MCF 10A (cell line): ENCODE measurements at regions not wholly inside any gene's neighbourhood (a gene's known extent, or its start where the extent isn't known, plus 50 kb on each side); places are given as distances from the start of the nearest gene placed in this dataset.

Source experiments
- BruUV-seq: library from RNA; stranded (reverse); fragments of 400-500 nt; replicated peaks from 2 replicates; lab custom pipeline; 2021; lab: Mats Ljungman, UMichigan
- CTCF ChIA-PET: fragments of 300-600 bp; sonication (Branson Sonifier 250); formaldehyde crosslinking; extraction: SDS; loops from one replicate; lab custom pipeline; 2021; ENCODE audit warnings: antibody characterized with exemption, inconsistent platforms; lab: Yijun Ruan, JAX
- POLR2A ChIA-PET: fragments of 300-600, 350-650 bp; sonication (Branson Sonifier 250); formaldehyde crosslinking; extraction: SDS; loops from one replicate; lab custom pipeline; 2020; ENCODE audit warnings: antibody characterized with exemption, inconsistent platforms; lab: Yijun Ruan, JAX
- DNase-seq: peaks from one replicate; pipeline ENCODE4 v3.0.0-alpha.2; 2018; ENCODE audit not compliant: unreplicated experiment
- H3K27ac Mint-ChIP-seq: one replicate; pipeline ENCODE4 v1.8.0; 2022; ENCODE audit warnings: mild to moderate bottlenecking, low read depth, mixed read lengths; ENCODE audit not compliant: unreplicated experiment
- H3K27me3 Mint-ChIP-seq: one replicate; pipeline ENCODE4 v1.8.0; 2022; ENCODE audit warnings: mixed read lengths; ENCODE audit not compliant: insufficient read depth, unreplicated experiment
- H3K36me3 Mint-ChIP-seq: one replicate; pipeline ENCODE4 v1.8.0; 2022; ENCODE audit warnings: mild to moderate bottlenecking, moderate library complexity, mixed read lengths; ENCODE audit not compliant: insufficient read depth, unreplicated experiment
- H3K4me1 Mint-ChIP-seq: one replicate; pipeline ENCODE4 v1.8.0; 2022; ENCODE audit warnings: mixed read lengths; ENCODE audit not compliant: insufficient read depth, unreplicated experiment
- H3K4me3 Mint-ChIP-seq: one replicate; pipeline ENCODE4 v1.8.0; 2022; ENCODE audit warnings: mild to moderate bottlenecking, moderate library complexity, mixed read lengths; ENCODE audit not compliant: unreplicated experiment
- H3K9me3 Mint-ChIP-seq: one replicate; pipeline ENCODE4 v1.8.0; 2022; ENCODE audit warnings: mixed read lengths; ENCODE audit not compliant: unreplicated experiment
- CTCF ChIP-seq: fragments of 200-600 bp; IDR thresholded peaks from one replicate; pipeline ENCODE4 v1.8.0; 2022; ENCODE audit warnings: antibody characterized with exemption, mild to moderate bottlenecking; ENCODE audit not compliant: unreplicated experiment
- intact Hi-C: fragments of 100-400 bp; cut with micrococcal nuclease; formaldehyde crosslinking; loops from 2 replicates; pipeline ENCODE4 v1.14.1; 2022

DNA sequence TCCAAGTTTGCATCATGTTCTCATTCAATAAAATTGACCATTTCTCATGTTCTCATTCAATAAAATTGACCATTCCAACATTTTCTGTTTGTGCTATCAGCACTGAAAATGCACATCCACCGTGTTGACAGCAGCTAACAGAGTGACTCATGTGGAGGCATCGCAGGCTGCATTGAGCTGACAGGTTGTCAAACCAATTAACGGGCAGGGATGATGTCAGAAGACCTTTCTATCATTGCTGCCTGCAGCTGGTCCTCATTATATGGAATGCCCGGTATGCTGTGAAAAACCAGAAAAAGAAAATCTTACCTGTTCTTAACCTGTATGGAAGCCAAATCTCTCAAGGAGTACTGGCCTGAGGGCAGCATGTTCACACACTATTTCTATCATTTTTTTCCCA is 202.0 kb downstream of the SMIM20 start:
- no peak overlapping the region for H3K27ac Mint-ChIP-seq
- peaks cover 24% of the 10 kb centered on the region for H3K9me3 Mint-ChIP-seq
- POLR2A ChIA-PET = interaction anchor here (0.6 to 3.2 kb wide), 5 partner anchors 12 to 203 kb away, joined by 3 to 14 read pairs (median 4); no protein-coding TSS in a partner anchor
- TF ChIP-seq CTCF = no peak
- H3K4me3 Mint-ChIP-seq = no peak overlapping the region
- no peak for DNase-seq
- intact Hi-C loops = no loop called here
- no TSS peak for BruUV-seq
- H3K27me3 Mint-ChIP-seq = no peaks in the 10 kb centered on the region
- H3K4me1 Mint-ChIP-seq = peaks cover 14% of the 10 kb centered on the region
- no peaks in the 10 kb centered on the region for H3K36me3 Mint-ChIP-seq
- CTCF ChIA-PET = interaction anchor here (0.7 to 1.1 kb wide), 3 partner anchors 13 to 18 kb away, joined by 3 read pairs; no protein-coding TSS in a partner anchor

DNA sequence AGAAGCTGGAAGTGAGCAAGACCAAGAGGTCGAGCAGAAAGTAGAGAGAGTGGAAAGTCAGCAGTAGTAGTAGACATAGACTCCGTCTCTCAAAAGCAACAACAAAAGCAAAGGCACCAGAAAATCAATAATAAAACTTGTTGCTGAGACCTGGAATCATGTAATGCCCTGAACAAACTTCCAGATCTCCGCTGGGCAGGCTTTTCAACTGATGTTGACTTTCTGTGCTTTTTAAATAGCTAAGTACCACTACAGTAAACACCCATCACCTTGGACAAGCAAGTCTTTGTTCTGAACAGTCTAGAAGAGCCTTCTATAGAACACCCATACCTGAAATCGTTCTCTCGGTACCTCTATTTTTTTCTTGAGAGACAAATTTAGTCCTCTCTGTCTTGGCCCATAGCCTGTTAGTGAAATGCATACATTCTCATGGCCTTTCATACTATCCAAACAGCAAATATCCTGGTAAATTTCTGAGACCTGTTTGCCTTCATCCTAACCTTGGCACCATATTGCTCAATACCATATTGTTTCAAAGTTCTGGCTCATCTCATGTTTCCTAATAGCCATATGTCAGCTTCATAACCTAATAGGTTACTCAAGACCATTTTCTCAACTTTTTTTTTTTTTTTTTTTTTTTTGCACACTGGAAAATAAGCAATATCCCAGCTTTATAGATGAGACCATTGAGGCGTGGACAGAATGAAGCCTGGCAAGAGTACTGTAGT is 200.6 kb upstream of the RBPJ start:
- Mint-ChIP-seq H3K9me3 (peaks cover 7% of the 10 kb centered on the region), H3K27ac (no peak overlapping the region), H3K4me3 (no peak overlapping the region), H3K27me3 (no peaks in the 10 kb centered on the region), H3K36me3 (no peaks in the 10 kb centered on the region), H3K4me1 (peaks cover 14% of the 10 kb centered on the region)
- intact Hi-C loops = no loop called here
- CTCF ChIA-PET = interaction anchor here (0.6 to 2.6 kb wide), 8 partner anchors 8 to 467 kb away, joined by 3 to 15 read pairs (median 4); no protein-coding TSS in a partner anchor
- TF ChIP-seq CTCF = no peak
- POLR2A ChIA-PET = interaction anchor here (0.8 to 2.3 kb wide), 6 partner anchors 8 to 199 kb away, joined by 3 to 7 read pairs (median 4); no protein-coding TSS in a partner anchor
- no TSS peak for BruUV-seq
- DNase-seq = peak; percentile 66

DNA sequence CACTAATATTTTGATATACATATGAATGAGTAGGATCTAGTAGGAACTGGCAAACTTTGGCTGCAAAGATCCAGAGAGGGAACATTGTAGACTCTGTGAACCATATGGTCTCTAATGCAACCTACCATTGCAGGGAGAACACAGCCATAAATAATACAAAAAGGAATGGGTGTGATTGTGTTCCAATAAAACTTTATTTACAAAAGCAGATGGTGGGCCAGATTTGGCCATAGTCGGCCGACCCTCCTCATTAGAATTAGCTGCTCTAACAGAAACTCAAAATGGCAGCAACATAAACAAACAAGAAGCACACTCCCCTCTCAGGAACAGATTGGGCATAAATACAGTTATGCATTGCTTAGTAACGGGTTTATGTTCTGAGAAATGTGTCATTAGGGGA is 198.1 kb upstream of the RBPJ start:
- no peak overlapping the region for H3K27ac Mint-ChIP-seq
- ChIA-PET CTCF (interaction anchor here (1.1 to 1.6 kb wide), 2 partner anchors 40 to 113 kb away, joined by 3 to 4 read pairs; no protein-coding TSS in a partner anchor), POLR2A (interaction anchor here (1.5 kb wide), 1 partner anchor 196 kb away, joined by 5 read pairs; no protein-coding TSS in a partner anchor)
- DNase-seq = no peak
- intact Hi-C loops = no loop called here
- no peaks in the 10 kb centered on the region for H3K27me3 Mint-ChIP-seq
- TF ChIP-seq CTCF = no peak
- peaks cover 7% of the 10 kb centered on the region for H3K9me3 Mint-ChIP-seq
- no peak overlapping the region for H3K4me3 Mint-ChIP-seq
- H3K4me1 Mint-ChIP-seq = peaks cover 23% of the 10 kb centered on the region
- BruUV-seq = no TSS peak
- H3K36me3 Mint-ChIP-seq = no peaks in the 10 kb centered on the region

DNA sequence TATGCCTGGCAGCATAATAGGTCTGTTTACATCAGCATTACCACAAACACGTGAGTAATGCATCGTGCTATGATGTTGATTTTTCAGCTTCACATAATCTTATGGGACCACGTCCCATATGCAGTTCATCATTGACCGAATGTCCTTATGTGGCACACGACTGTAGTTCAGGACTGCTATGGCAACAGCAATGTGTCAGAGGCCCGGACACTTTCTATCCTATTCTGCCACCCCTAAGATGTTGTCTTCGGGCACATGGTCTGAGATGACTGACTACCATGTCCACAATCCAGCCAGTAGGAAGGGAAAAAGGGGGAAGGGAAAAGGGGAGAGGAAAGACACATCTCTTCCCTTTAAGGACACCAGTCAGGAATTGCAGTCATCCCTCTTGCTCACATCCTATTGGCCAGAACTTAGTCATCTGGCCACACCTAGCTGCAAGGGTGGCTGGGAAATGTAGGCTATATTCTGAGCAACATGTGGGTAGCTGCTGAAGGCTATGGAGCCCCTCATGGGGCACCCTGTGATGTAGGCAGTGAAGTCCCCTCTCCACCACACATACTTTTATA is 196.0 kb upstream of the RBPJ start:
- no peaks in the 10 kb centered on the region for H3K27me3 Mint-ChIP-seq
- ChIA-PET CTCF (interaction anchor here (1.3 kb wide), 1 partner anchor 137 kb away, joined by 5 read pairs; no protein-coding TSS in a partner anchor), POLR2A (no interaction called here)
- intact Hi-C loops = no loop called here
- DNase-seq = peak; percentile 15
- no peak overlapping the region for H3K27ac Mint-ChIP-seq
- H3K4me1 Mint-ChIP-seq = peaks cover 33% of the 10 kb centered on the region
- no peak overlapping the region for H3K4me3 Mint-ChIP-seq
- H3K9me3 Mint-ChIP-seq = no peaks in the 10 kb centered on the region
- no peaks in the 10 kb centered on the region for H3K36me3 Mint-ChIP-seq
- TF ChIP-seq CTCF = no peak
- BruUV-seq = no TSS peak
